ENCODE measurements at regions not wholly inside any gene's neighbourhood (a gene's known extent, or its start where the extent isn't known, plus 50 kb on each side); places are given as distances from the start of the nearest gene placed in this dataset.

- no peak for TF ChIP-seq CTCF (conservative IDR thresholded peaks at IDR 0.05; ENCODE audit: low read depth)
- CTCF ChIA-PET: interaction anchor here (0.6 kb wide), 1 partner anchor 44 kb away, joined by 3 read pairs; no protein-coding TSS in a partner anchor
- POLR2A ChIA-PET (ENCODE audit: low non-redundant PET): no interaction called here
- DNase-seq (ENCODE audit: low spot score): no peak
- H3K27ac ChIP-seq: no peak overlapping the region
These were observed 739.5 kb downstream of the SOCS6 start for GRCh38 chr18:71028285-71028762.

- ChIA-PET POLR2A (ENCODE audit: low non-redundant PET) (no interaction called here), CTCF (no interaction called here)
- no peak for DNase-seq (ENCODE audit: low spot score)
- no peak overlapping the region for H3K27ac ChIP-seq
- TF ChIP-seq CTCF (conservative IDR thresholded peaks at IDR 0.05; ENCODE audit: low read depth): no peak
These were observed 738.7 kb downstream of the SOCS6 start for GRCh38 chr18:71027531-71027930.

GRCh38 chr18:71025505-71026225, 736.8 kb downstream of the SOCS6 start:
- CTCF ChIA-PET: no interaction called here
- no peak for TF ChIP-seq CTCF (conservative IDR thresholded peaks at IDR 0.05; ENCODE audit: low read depth)
- no peak overlapping the region for H3K27ac ChIP-seq
- POLR2A ChIA-PET (ENCODE audit: low non-redundant PET): no interaction called here
- no peak for DNase-seq (ENCODE audit: low spot score)

GRCh38 chr18:71022389-71022788, 733.5 kb downstream of the SOCS6 start:
- no peak for DNase-seq (ENCODE audit: low spot score)
- POLR2A ChIA-PET (ENCODE audit: low non-redundant PET): no interaction called here
- no peak for TF ChIP-seq CTCF (conservative IDR thresholded peaks at IDR 0.05; ENCODE audit: low read depth)
- no peak overlapping the region for H3K27ac ChIP-seq
- CTCF ChIA-PET: no interaction called here

GRCh38 chr18:71021030-71021362, 732.2 kb downstream of the SOCS6 start:
- CTCF ChIA-PET: no interaction called here
- no peak for DNase-seq (ENCODE audit: low spot score)

GRCh38 chr18:71020342-71021029, 731.6 kb downstream of the SOCS6 start:
- CTCF ChIA-PET: no interaction called here
- POLR2A ChIA-PET (ENCODE audit: low non-redundant PET): no interaction called here
- DNase-seq (ENCODE audit: low spot score): no peak
- no peak for TF ChIP-seq CTCF (conservative IDR thresholded peaks at IDR 0.05; ENCODE audit: low read depth)
- no peak overlapping the region for H3K27ac ChIP-seq

More at GRCh38 chr18:71021030-71021362, 732.2 kb downstream of the SOCS6 start:
- no peak for TF ChIP-seq CTCF (conservative IDR thresholded peaks at IDR 0.05; ENCODE audit: low read depth)
- H3K27ac ChIP-seq: no peak overlapping the region
- POLR2A ChIA-PET (ENCODE audit: low non-redundant PET): no interaction called here
